Choroid plexus epithelial cell (primary cell): ENCODE measurements at regions not wholly inside any gene's neighbourhood (a gene's known extent, or its start where the extent isn't known, plus 50 kb on each side); places are given as distances from the start of the nearest gene placed in this dataset.

Experiments
- DNase-seq: peaks from one replicate; pipeline ENCODE4 v3.0.0-alpha.2; 2010; ENCODE audit warnings: low read depth
- H3K4me3 ChIP-seq: 2 replicates; pipeline ENCODE4 v1.5.1; 2011; ENCODE audit warnings: low read depth, mild to moderate bottlenecking, control low read depth, low read length, moderate library complexity
- CTCF ChIP-seq: conservative IDR thresholded peaks from 2 replicates; pipeline ENCODE4 v1.5.1; 2011; ENCODE audit warnings: low read depth, mild to moderate bottlenecking, control low read depth, inconsistent platforms, low read length, moderate library complexity

- no peak overlapping the region for H3K4me3 ChIP-seq
- no peak for TF ChIP-seq CTCF
- no peak for DNase-seq
Measured at GRCh38 chr6:14306151-14306906, 188.8 kb downstream of the CD83 start.

GRCh38 chr6:14309516-14309915 lies 191.9 kb downstream of the CD83 start:
- no peak overlapping the region for H3K4me3 ChIP-seq
- TF ChIP-seq CTCF, result no peak
- no peak for DNase-seq

GRCh38 chr6:14309951-14310445 lies 192.4 kb downstream of the CD83 start:
- H3K4me3 ChIP-seq, result no peak overlapping the region

GRCh38 chr6:14310960-14311359 lies 193.4 kb downstream of the CD83 start:
- no peak for TF ChIP-seq CTCF
- no peak overlapping the region for H3K4me3 ChIP-seq
- DNase-seq, result no peak

More at GRCh38 chr6:14309951-14310445, 192.4 kb downstream of the CD83 start:
- no peak for DNase-seq
- no peak for TF ChIP-seq CTCF

- DNase-seq, result no peak
- no peak for TF ChIP-seq CTCF
- no peak overlapping the region for H3K4me3 ChIP-seq
Measured at GRCh38 chr6:14312587-14312986, 195.0 kb downstream of the CD83 start.

- no peak overlapping the region for H3K4me3 ChIP-seq
- DNase-seq, result no peak
- TF ChIP-seq CTCF, result no peak
Measured at GRCh38 chr6:14313248-14313647, 195.7 kb downstream of the CD83 start.

GRCh38 chr6:14315353-14315752 lies 197.8 kb downstream of the CD83 start:
- no peak for DNase-seq
- TF ChIP-seq CTCF, result no peak
- H3K4me3 ChIP-seq, result no peak overlapping the region
